ENCODE measurements at regions not wholly inside any gene's neighbourhood (a gene's known extent, or its start where the extent isn't known, plus 50 kb on each side); places are given as distances from the start of the nearest gene placed in this dataset.

GRCh38 chr3:107028086-107028485 lies 349.2 kb upstream of the CCDC54 start:
- no peak overlapping the region for H3K27ac ChIP-seq (ENCODE audit: insufficient read depth, low read depth, low read length, poor library complexity, severe bottlenecking)
- no peaks in the 10 kb centered on the region for H3K4me1 ChIP-seq (ENCODE audit: control insufficient read depth, insufficient read depth, low read length)
- WGBS, 2 experiments: 86 to 100% methylated on average over 1 of the region's 1 CpG
- no peaks in the 10 kb centered on the region for H3K9me3 ChIP-seq (ENCODE audit: control insufficient read depth, low read length)
- H3K4me3 ChIP-seq (ENCODE audit: insufficient read depth, low read depth, low read length): no peak overlapping the region
- no peaks in the 10 kb centered on the region for H3K27me3 ChIP-seq (ENCODE audit: control insufficient read depth, insufficient read depth, low read length, poor library complexity, severe bottlenecking)
- H3K36me3 ChIP-seq (ENCODE audit: control insufficient read depth, insufficient read depth, low read length): no peaks in the 10 kb centered on the region

GRCh38 chr3:107028626-107029025 lies 348.6 kb upstream of the CCDC54 start:
- Histone ChIP-seq H3K27ac (ENCODE audit: insufficient read depth, low read depth, low read length, poor library complexity, severe bottlenecking) (no peak overlapping the region), H3K4me3 (ENCODE audit: insufficient read depth, low read depth, low read length) (no peak overlapping the region), H3K36me3 (ENCODE audit: control insufficient read depth, insufficient read depth, low read length) (no peaks in the 10 kb centered on the region), H3K4me1 (ENCODE audit: control insufficient read depth, insufficient read depth, low read length) (no peaks in the 10 kb centered on the region), H3K9me3 (ENCODE audit: control insufficient read depth, low read length) (no peaks in the 10 kb centered on the region), H3K27me3 (ENCODE audit: control insufficient read depth, insufficient read depth, low read length, poor library complexity, severe bottlenecking) (no peaks in the 10 kb centered on the region)
- 71 to 78% methylated on average over 1 of the region's 1 CpG for WGBS, 2 experiments

GRCh38 chr3:107032111-107032510 lies 345.1 kb upstream of the CCDC54 start:
- Histone ChIP-seq H3K9me3 (ENCODE audit: control insufficient read depth, low read length) (no peaks in the 10 kb centered on the region), H3K4me1 (ENCODE audit: control insufficient read depth, insufficient read depth, low read length) (no peaks in the 10 kb centered on the region), H3K27me3 (ENCODE audit: control insufficient read depth, insufficient read depth, low read length, poor library complexity, severe bottlenecking) (no peaks in the 10 kb centered on the region), H3K4me3 (ENCODE audit: insufficient read depth, low read depth, low read length) (no peak overlapping the region), H3K36me3 (ENCODE audit: control insufficient read depth, insufficient read depth, low read length) (no peaks in the 10 kb centered on the region), H3K27ac (ENCODE audit: insufficient read depth, low read depth, low read length, poor library complexity, severe bottlenecking) (no peak overlapping the region)
- WGBS, 2 experiments: 60% methylated on average over 1 of the region's 2 CpGs; no CpG with 5 or more reads in 1 of the 2 experiments

- Histone ChIP-seq H3K4me1 (ENCODE audit: control insufficient read depth, insufficient read depth, low read length) (no peaks in the 10 kb centered on the region), H3K27ac (ENCODE audit: insufficient read depth, low read depth, low read length, poor library complexity, severe bottlenecking) (no peak overlapping the region), H3K9me3 (ENCODE audit: control insufficient read depth, low read length) (no peaks in the 10 kb centered on the region), H3K4me3 (ENCODE audit: insufficient read depth, low read depth, low read length) (no peak overlapping the region), H3K27me3 (ENCODE audit: control insufficient read depth, insufficient read depth, low read length, poor library complexity, severe bottlenecking) (no peaks in the 10 kb centered on the region), H3K36me3 (ENCODE audit: control insufficient read depth, insufficient read depth, low read length) (no peaks in the 10 kb centered on the region)
- WGBS, 2 experiments: 85% methylated on average over 2 of the region's 3 CpGs; no CpG with 5 or more reads in 1 of the 2 experiments
Measured at GRCh38 chr3:107034142-107034541, 343.1 kb upstream of the CCDC54 start.

GRCh38 chr3:107035176-107035575 lies 342.1 kb upstream of the CCDC54 start:
- 95 to 96% methylated on average over 2 of the region's 2 CpGs for WGBS, 2 experiments

GRCh38 chr3:107044677-107045076 lies 332.6 kb upstream of the CCDC54 start:
- WGBS, 2 experiments: 67 to 100% methylated on average over 1 of the region's 1 CpG
- no peak overlapping the region for H3K27ac ChIP-seq (ENCODE audit: insufficient read depth, low read depth, low read length, poor library complexity, severe bottlenecking)

More at GRCh38 chr3:107035176-107035575, 342.1 kb upstream of the CCDC54 start:
- no peaks in the 10 kb centered on the region for H3K27me3 ChIP-seq (ENCODE audit: control insufficient read depth, insufficient read depth, low read length, poor library complexity, severe bottlenecking)
- no peaks in the 10 kb centered on the region for H3K9me3 ChIP-seq (ENCODE audit: control insufficient read depth, low read length)
- no peaks in the 10 kb centered on the region for H3K4me1 ChIP-seq (ENCODE audit: control insufficient read depth, insufficient read depth, low read length)
- H3K36me3 ChIP-seq (ENCODE audit: control insufficient read depth, insufficient read depth, low read length): no peaks in the 10 kb centered on the region
- H3K4me3 ChIP-seq (ENCODE audit: insufficient read depth, low read depth, low read length): no peak overlapping the region
- no peak overlapping the region for H3K27ac ChIP-seq (ENCODE audit: insufficient read depth, low read depth, low read length, poor library complexity, severe bottlenecking)

GRCh38 chr3:107045791-107046190 lies 331.4 kb upstream of the CCDC54 start:
- H3K4me3 ChIP-seq (ENCODE audit: insufficient read depth, low read depth, low read length): no peak overlapping the region
- no peaks in the 10 kb centered on the region for H3K9me3 ChIP-seq (ENCODE audit: control insufficient read depth, low read length)
- H3K4me1 ChIP-seq (ENCODE audit: control insufficient read depth, insufficient read depth, low read length): no peaks in the 10 kb centered on the region
- H3K27ac ChIP-seq (ENCODE audit: insufficient read depth, low read depth, low read length, poor library complexity, severe bottlenecking): no peak overlapping the region
- no peaks in the 10 kb centered on the region for H3K27me3 ChIP-seq (ENCODE audit: control insufficient read depth, insufficient read depth, low read length, poor library complexity, severe bottlenecking)
- no peaks in the 10 kb centered on the region for H3K36me3 ChIP-seq (ENCODE audit: control insufficient read depth, insufficient read depth, low read length)
- WGBS, 2 experiments: 79 to 84% methylated on average over 3 of the region's 3 CpGs

More at GRCh38 chr3:107044677-107045076, 332.6 kb upstream of the CCDC54 start:
- no peaks in the 10 kb centered on the region for H3K36me3 ChIP-seq (ENCODE audit: control insufficient read depth, insufficient read depth, low read length)
- no peaks in the 10 kb centered on the region for H3K9me3 ChIP-seq (ENCODE audit: control insufficient read depth, low read length)
- no peaks in the 10 kb centered on the region for H3K27me3 ChIP-seq (ENCODE audit: control insufficient read depth, insufficient read depth, low read length, poor library complexity, severe bottlenecking)
- H3K4me1 ChIP-seq (ENCODE audit: control insufficient read depth, insufficient read depth, low read length): no peaks in the 10 kb centered on the region
- H3K4me3 ChIP-seq (ENCODE audit: insufficient read depth, low read depth, low read length): no peak overlapping the region

GRCh38 chr3:107055181-107055942 lies 321.9 kb upstream of the CCDC54 start:
- H3K36me3 ChIP-seq (ENCODE audit: control insufficient read depth, insufficient read depth, low read length): no peaks in the 10 kb centered on the region
- H3K27ac ChIP-seq (ENCODE audit: insufficient read depth, low read depth, low read length, poor library complexity, severe bottlenecking): no peak overlapping the region
- no peaks in the 10 kb centered on the region for H3K9me3 ChIP-seq (ENCODE audit: control insufficient read depth, low read length)
- no peak overlapping the region for H3K4me3 ChIP-seq (ENCODE audit: insufficient read depth, low read depth, low read length)
- no peaks in the 10 kb centered on the region for H3K27me3 ChIP-seq (ENCODE audit: control insufficient read depth, insufficient read depth, low read length, poor library complexity, severe bottlenecking)
- no peaks in the 10 kb centered on the region for H3K4me1 ChIP-seq (ENCODE audit: control insufficient read depth, insufficient read depth, low read length)
- WGBS, 2 experiments: 93 to 96% methylated on average over 2 to 3 of the region's 4 CpGs

- Histone ChIP-seq H3K4me1 (ENCODE audit: control insufficient read depth, insufficient read depth, low read length) (peaks cover 12% of the 10 kb centered on the region), H3K27ac (ENCODE audit: insufficient read depth, low read depth, low read length, poor library complexity, severe bottlenecking) (no peak overlapping the region), H3K9me3 (ENCODE audit: control insufficient read depth, low read length) (no peaks in the 10 kb centered on the region), H3K36me3 (ENCODE audit: control insufficient read depth, insufficient read depth, low read length) (no peaks in the 10 kb centered on the region), H3K27me3 (ENCODE audit: control insufficient read depth, insufficient read depth, low read length, poor library complexity, severe bottlenecking) (no peaks in the 10 kb centered on the region), H3K4me3 (ENCODE audit: insufficient read depth, low read depth, low read length) (no peak overlapping the region)
- WGBS, 2 experiments: 79 to 87% methylated on average over 1 of the region's 1 CpG
Measured at GRCh38 chr3:107061466-107061865, 315.8 kb upstream of the CCDC54 start.

GRCh38 chr3:107062310-107062709 lies 314.9 kb upstream of the CCDC54 start:
- 83 to 94% methylated on average over 1 of the region's 1 CpG for WGBS, 2 experiments
- Histone ChIP-seq H3K27me3 (ENCODE audit: control insufficient read depth, insufficient read depth, low read length, poor library complexity, severe bottlenecking) (no peaks in the 10 kb centered on the region), H3K36me3 (ENCODE audit: control insufficient read depth, insufficient read depth, low read length) (no peaks in the 10 kb centered on the region), H3K27ac (ENCODE audit: insufficient read depth, low read depth, low read length, poor library complexity, severe bottlenecking) (no peak overlapping the region), H3K4me1 (ENCODE audit: control insufficient read depth, insufficient read depth, low read length) (peaks cover 12% of the 10 kb centered on the region), H3K4me3 (ENCODE audit: insufficient read depth, low read depth, low read length) (no peak overlapping the region), H3K9me3 (ENCODE audit: control insufficient read depth, low read length) (no peaks in the 10 kb centered on the region)
